ENCODE measurements at regions not wholly inside any gene's neighbourhood (a gene's known extent, or its start where the extent isn't known, plus 50 kb on each side); places are given as distances from the start of the nearest gene placed in this dataset.

- no peak for TF ChIP-seq ETS1 (IDR thresholded peaks at IDR 0.05)
These were observed 111.5 kb upstream of the WSCD2 start (continued) for GRCh38 chr12:108017472-108018057.

DNA sequence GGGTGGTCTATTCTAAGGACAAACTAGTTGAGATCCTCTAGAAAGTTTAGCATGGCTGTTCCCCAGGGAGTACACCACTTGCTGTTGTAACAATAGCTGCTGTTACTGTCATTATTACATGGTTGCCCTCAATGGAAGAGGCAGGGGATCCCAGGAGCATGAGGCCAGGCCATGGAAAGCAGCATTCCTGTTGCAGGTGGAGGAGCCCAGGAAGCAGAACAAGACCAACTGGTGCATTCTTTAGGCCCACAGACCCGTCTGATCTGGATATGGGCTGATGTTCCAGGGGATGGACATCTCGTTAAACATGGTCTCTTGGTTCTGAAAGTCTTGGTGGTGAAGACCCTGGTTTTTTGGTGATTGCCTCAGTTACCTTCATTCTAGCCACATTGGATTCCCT, 109.2 kb upstream of the WSCD2 start:
- ATAC-seq = no peak
- Histone ChIP-seq H3K4me1 (ENCODE audit: insufficient read depth) (no peaks in the 10 kb centered on the region), H3K4me2 (no peak overlapping the region), H3K36me3 (ENCODE audit: insufficient read depth) (no peaks in the 10 kb centered on the region), H4K20me1 (replicated peaks; ENCODE audit: insufficient read depth) (no peaks in the 10 kb centered on the region), H3K9me2 (ENCODE audit: insufficient read depth) (peaks cover 7% of the 10 kb centered on the region; the same call in 1 of the 2 replicates), H3K79me2 (replicated peaks; ENCODE audit: insufficient read depth) (no peaks in the 10 kb centered on the region), H3F3A (replicated peaks; ENCODE audit: low read depth) (no peaks in the 10 kb centered on the region), H2AFZ (no peak overlapping the region), H3K27ac (ENCODE audit: low read depth) (no peak overlapping the region), H3K4me3 (no peak overlapping the region), H3K27me3 (ENCODE audit: insufficient read depth) (no peaks in the 10 kb centered on the region)
- peaks cover 3% of the 10 kb centered on the region for H3K27me3 Mint-ChIP-seq (ENCODE audit: insufficient read depth, low read depth, poor library complexity)
- H3K4me3 Mint-ChIP-seq = no peak overlapping the region
- no peaks in the 10 kb centered on the region for H3K4me1 Mint-ChIP-seq
- DNase-seq (ENCODE audit: low spot score) = no peak
- no peaks in the 10 kb centered on the region for H3K36me3 Mint-ChIP-seq (ENCODE audit: low read depth)
- no peak overlapping the region for H3K27ac Mint-ChIP-seq
- H3K9me3 Mint-ChIP-seq = no peaks in the 10 kb centered on the region
- no peak for TF ChIP-seq ZNF331 (CRISPR knock-in tag; IDR thresholded peaks at IDR 0.05; ENCODE audit: low read depth)
- TF ChIP-seq CTCF (conservative IDR thresholded peaks at IDR 0.05; ENCODE audit: low read depth in 2 of 2) = no peak
- TF ChIP-seq STAT1 (IDR thresholded peaks at IDR 0.05; ENCODE audit: unreplicated experiment) = no peak
- no peak for TF ChIP-seq JUNB (IDR thresholded peaks at IDR 0.05; ENCODE audit: unreplicated experiment)
- no peak for TF ChIP-seq ETS1 (IDR thresholded peaks at IDR 0.05)
- TF ChIP-seq ZNF462 (CRISPR knock-in tag; IDR thresholded peaks at IDR 0.05) = no peak
- no peak for TF ChIP-seq NANOG (IDR thresholded peaks at IDR 0.05; ENCODE audit: borderline replicate concordance)
- TF ChIP-seq EZH2phosphoT487 (IDR thresholded peaks at IDR 0.05; ENCODE audit: unreplicated experiment) = no peak
- TF ChIP-seq CREB1 (CRISPR knock-in tag; IDR thresholded peaks at IDR 0.05; ENCODE audit: low read depth) = no peak
- TF ChIP-seq EZH2 (IDR thresholded peaks at IDR 0.05; ENCODE audit: low read depth, unreplicated experiment) = no peak
- no peak for TF ChIP-seq ZNF114 (CRISPR knock-in tag; IDR thresholded peaks at IDR 0.05)

Data from GM23338 (cell line).